GM12878 (cell line): ENCODE measurements at regions not wholly inside any gene's neighbourhood (a gene's known extent, or its start where the extent isn't known, plus 50 kb on each side); places are given as distances from the start of the nearest gene placed in this dataset.

ENCODE experiments used
- ATAC-seq: fragments of 200-7000 bp; cut with Tn5 transposase; 3 replicates; pipeline ENCODE4 v1.9.1; 2020; ENCODE audit warnings: mild to moderate bottlenecking, moderate library complexity
- BruUV-seq: library from RNA; stranded (reverse); fragments of 400-500 nt; replicated peaks from 2 replicates; lab custom pipeline; 2021; lab: Mats Ljungman, UMichigan
- CTCF ChIA-PET: fragments of 300-600 bp; sonication (Branson Sonifier 250); formaldehyde crosslinking; extraction: SDS; loops from one replicate; lab custom pipeline; 2021; ENCODE audit warnings: inconsistent platforms; lab: Yijun Ruan, JAX
- POLR2A ChIA-PET: fragments of 350-600 bp; formaldehyde crosslinking; extraction: SDS; loops from one replicate; lab custom pipeline; 2021; ENCODE audit warnings: inconsistent platforms; lab: Charles Lee
- RAD21 ChIA-PET: fragments of 300-600 bp; sonication (Branson Sonifier 250); formaldehyde crosslinking; loops from one replicate; lab custom pipeline; 2023; ENCODE audit warnings: antibody characterized with exemption; ENCODE audit not compliant: unreplicated experiment; lab: Charles Lee
- SMC1A ChIA-PET: fragments of 300-600 bp; sonication (Branson Sonifier 250); formaldehyde crosslinking; loops from one replicate; lab custom pipeline; 2023; ENCODE audit not compliant: unreplicated experiment, uncharacterized antibody; lab: Charles Lee
- DNase-seq: peaks from one replicate; pipeline ENCODE4 v3.0.0-alpha.2; 2011; ENCODE audit warnings: low read depth, low spot score
- FAIRE-seq: peaks from 3 replicates; lab custom pipeline; 2011; peaks lifted over from hg19 to GRCh38; lab: Jason Lieb, UNC
- H2AFZ ChIP-seq: 2 replicates; pipeline ENCODE4 v1.6.0; 2011; ENCODE audit warnings: low read depth, low read length, control low read depth; ENCODE audit not compliant: control insufficient read depth
- H3K27ac ChIP-seq: 2 replicates; pipeline ENCODE4 v1.5.1; 2011; ENCODE audit warnings: control low read depth; ENCODE audit not compliant: control insufficient read depth, insufficient read depth
- H3K27me3 ChIP-seq, 2 experiments: replicated peaks in 1 of 2; 2 replicates each; pipeline versions ENCODE4 v1.6.0 to v1.6.1; 2011; ENCODE audit warnings: low read length in 1 of 2; ENCODE audit not compliant: control insufficient read depth in 2 of 2, insufficient read depth in 2 of 2
- H3K36me3 ChIP-seq, 2 experiments: 2 replicates each; pipeline ENCODE4 v1.5.1; 2011; ENCODE audit warnings: low read length in 1 of 2; ENCODE audit not compliant: control insufficient read depth in 2 of 2, insufficient read depth in 2 of 2
- H3K4me1 ChIP-seq: 2 replicates; pipeline ENCODE4 v1.6.1; 2011; ENCODE audit warnings: mild to moderate bottlenecking, low read length, moderate library complexity, mixed read lengths; ENCODE audit not compliant: control insufficient read depth, insufficient read depth
- H3K4me2 ChIP-seq: 2 replicates; pipeline ENCODE4 v1.6.0; 2011; ENCODE audit warnings: control low read depth; ENCODE audit not compliant: control insufficient read depth, insufficient read depth
- H3K4me3 ChIP-seq: fragments of 200-600 bp; sonication (generic); 2 replicates; pipeline ENCODE4 v1.5.1; 2016
- H3K79me2 ChIP-seq: 2 replicates; pipeline ENCODE4 v1.6.0; 2011; ENCODE audit warnings: low read length; ENCODE audit not compliant: control insufficient read depth, insufficient read depth
- H3K9ac ChIP-seq: 2 replicates; pipeline ENCODE4 v1.8.0; 2011; ENCODE audit warnings: low read length, control low read depth, mixed read lengths; ENCODE audit not compliant: control insufficient read depth, insufficient read depth
- H3K9me3 ChIP-seq: replicated peaks from 3 replicates; pipeline ENCODE4 v1.5.1; 2011; ENCODE audit warnings: mild to moderate bottlenecking, low read length; ENCODE audit not compliant: control insufficient read depth, insufficient read depth
- H4K20me1 ChIP-seq: 2 replicates; pipeline ENCODE4 v1.6.0; 2011; ENCODE audit not compliant: control insufficient read depth, insufficient read depth
- DPF2 ChIP-seq: fragments of 450-650 bp; IDR thresholded peaks from 2 replicates; pipeline ENCODE4 v1.6.1; 2017; ENCODE audit warnings: mild to moderate bottlenecking
- GATAD2B ChIP-seq: fragments of 450-650 bp; conservative IDR thresholded peaks from 2 replicates; pipeline ENCODE4 v1.6.1; 2017; ENCODE audit warnings: low read depth, mild to moderate bottlenecking, moderate library complexity
- KDM1A ChIP-seq: fragments of 200-600 bp; sonication (generic); IDR thresholded peaks from 2 replicates; pipeline ENCODE4 v1.6.1; 2016; ENCODE audit warnings: borderline replicate concordance
- MTA3 ChIP-seq: IDR thresholded peaks from 2 replicates; pipeline ENCODE4 v1.6.1; 2012; ENCODE audit warnings: low read length, inconsistent platforms, borderline replicate concordance
- NFXL1 ChIP-seq: fragments of 450-650 bp; IDR thresholded peaks from 2 replicates; pipeline ENCODE4 v1.6.1; 2017; ENCODE audit warnings: antibody characterized with exemption, mild to moderate bottlenecking, borderline replicate concordance
- NFYA ChIP-seq: IDR thresholded peaks from 2 replicates; pipeline ENCODE4 v1.6.1; 2011; ENCODE audit warnings: low read depth, mild to moderate bottlenecking, low read length, improper control_type of control experiment, borderline replicate concordance
- SUZ12 ChIP-seq: fragments of 200-600 bp; sonication (generic); IDR thresholded peaks from one replicate; pipeline ENCODE4 v1.6.1; 2018; ENCODE audit warnings: antibody characterized with exemption, mild to moderate bottlenecking; ENCODE audit not compliant: unreplicated experiment
- ZBTB4 ChIP-seq: fragments of 450-650 bp; formaldehyde crosslinking; IDR thresholded peaks from 2 replicates; pipeline ENCODE4 v1.4.0; 2022; ENCODE audit warnings: mild to moderate bottlenecking, moderate library complexity
- ZBTB40 ChIP-seq: fragments of 450-650 bp; IDR thresholded peaks from 2 replicates; pipeline ENCODE4 v1.6.1; 2016; ENCODE audit warnings: mild to moderate bottlenecking, moderate library complexity, borderline replicate concordance
- WGBS: methylation state at CpG from one replicate; pipeline ENCODE4 v1.1.6; 2016; ENCODE audit warnings: low lambda C conversion rate; ENCODE audit not compliant: insufficient replicate concordance, insufficient coverage; ENCODE audit errors: missing lambda C conversion rate; 5-methylcytosine and 5-hydroxymethylcytosine counted together
- in situ Hi-C: fragments of 300-500 bp; cut with MboI; formaldehyde crosslinking; loops from 9 replicates; pipeline ENCODE4 v1.14.3; 2018; ENCODE audit warnings: mixed read lengths
- intact Hi-C: fragments of 100-400 bp; cut with micrococcal nuclease; formaldehyde crosslinking; loops from one replicate; pipeline ENCODE4 v1.14.2; 2022; ENCODE audit not compliant: unreplicated experiment

- ChIA-PET POLR2A (no interaction called here), RAD21 (no interaction called here), SMC1A (interaction anchor here (0.8 kb wide), 1 partner anchor 27 kb away, joined by 3 read pairs; no protein-coding TSS in a partner anchor), CTCF (no interaction called here)
- FAIRE-seq, result no peak
- in situ Hi-C loops, result no loop called here
- ATAC-seq, result no peak
- 72% methylated on average over 8 of the region's 8 CpGs for WGBS
- H3K36me3 ChIP-seq, result no peaks in the 10 kb centered on the region
- no peak overlapping the region for H3K27ac ChIP-seq
- H4K20me1 ChIP-seq, result no peaks in the 10 kb centered on the region
- TF ChIP-seq MTA3, result no peak
- no peak overlapping the region for H3K4me2 ChIP-seq
- DNase-seq, result no peak
- peaks cover 6% of the 10 kb centered on the region for H3K4me1 ChIP-seq
- H3K27me3 ChIP-seq, result no peaks in the 10 kb centered on the region; a peak in 1 of 4 replicates
- no peaks in the 10 kb centered on the region for H3K9me3 ChIP-seq
- no TSS peak for BruUV-seq
- H3K4me3 ChIP-seq, result no peak overlapping the region
- H3K9ac ChIP-seq, result no peak overlapping the region
- no peak overlapping the region for H2AFZ ChIP-seq
- H3K79me2 ChIP-seq, result no peaks in the 10 kb centered on the region
- intact Hi-C loops, result no loop called here
These were observed 80.1 kb upstream of the POMGNT2 start for GRCh38 chr3:43185983-43186314.

GRCh38 chr3:43185274-43185982 lies 79.5 kb upstream of the POMGNT2 start:
- intact Hi-C loops, result no loop called here
- no peak overlapping the region for H2AFZ ChIP-seq
- H3K4me3 ChIP-seq, result no peak overlapping the region
- H3K9ac ChIP-seq, result no peak overlapping the region
- no peak for FAIRE-seq
- H4K20me1 ChIP-seq, result no peaks in the 10 kb centered on the region
- ChIA-PET POLR2A (no interaction called here), SMC1A (interaction anchor here (1.8 kb wide), 1 partner anchor 10 kb away, joined by 9 read pairs; no protein-coding TSS in a partner anchor), RAD21 (no interaction called here), CTCF (no interaction called here)
- WGBS, result 23% methylated on average over 5 of the region's 5 CpGs
- H3K4me1 ChIP-seq, result peaks cover 11% of the 10 kb centered on the region
- ATAC-seq, result no peak
- no TSS peak for BruUV-seq
- H3K27ac ChIP-seq, result no peak overlapping the region
- in situ Hi-C loops, result no loop called here
- no peaks in the 10 kb centered on the region for H3K36me3 ChIP-seq
- DNase-seq, result no peak
- no peaks in the 10 kb centered on the region for H3K79me2 ChIP-seq
- H3K4me2 ChIP-seq, result no peak overlapping the region
- no peaks in the 10 kb centered on the region; a peak in 1 of 4 replicates for H3K27me3 ChIP-seq
- H3K9me3 ChIP-seq, result no peaks in the 10 kb centered on the region
- TF ChIP-seq NFXL1 (no peak), ZBTB40 (no peak), SUZ12 (no peak), DPF2 (no peak), KDM1A (no peak), NFYA (no peak), ZBTB4 (no peak), GATAD2B (no peak)
